HG02885 (cell line): ENCODE measurements at regions not wholly inside any gene's neighbourhood (a gene's known extent, or its start where the extent isn't known, plus 50 kb on each side); places are given as distances from the start of the nearest gene placed in this dataset.
"Not testable (repeated sequence)": the region's sequence is repeated elsewhere in the genome, so short reads cannot be mapped to it uniquely, and the experiment has no call there.

Source experiments
- ATAC-seq: cut with Tn5 transposase; IDR thresholded peaks from one replicate; pipeline ENCODE4 v1.9.1; 2021; ENCODE audit warnings: mild to moderate bottlenecking; ENCODE audit not compliant: unreplicated experiment, poor library complexity

- ATAC-seq: no peak
Measured at GRCh38 chr3:171915275-171915674, 72.1 kb downstream of the TMEM212 start.

GRCh38 chr3:171916888-171917287 lies 73.7 kb downstream of the TMEM212 start:
- no peak for ATAC-seq

GRCh38 chr3:171922629-171923028 lies 79.5 kb downstream of the TMEM212 start:
- not testable (repeated sequence) for ATAC-seq

GRCh38 chr3:171923668-171924067 lies 80.5 kb downstream of the TMEM212 start:
- ATAC-seq: not testable (repeated sequence)

GRCh38 chr3:171924864-171925263 lies 81.7 kb downstream of the TMEM212 start:
- not testable (repeated sequence) for ATAC-seq

GRCh38 chr3:171932153-171932611 lies 89.0 kb downstream of the TMEM212 start:
- ATAC-seq: no peak

- ATAC-seq: no peak
Measured at GRCh38 chr3:171933441-171933840, 90.3 kb downstream of the TMEM212 start.

GRCh38 chr3:171935261-171936123 lies 92.3 kb downstream of the TMEM212 start:
- ATAC-seq: no peak

- ATAC-seq: no peak
Measured at GRCh38 chr3:171936191-171936841, 93.2 kb downstream of the TMEM212 start.

GRCh38 chr3:171939578-171939977 lies 96.4 kb downstream of the TMEM212 start:
- no peak for ATAC-seq

- ATAC-seq: no peak
Measured at GRCh38 chr3:171940151-171940649, 97.1 kb downstream of the TMEM212 start.

- no peak for ATAC-seq
Measured at GRCh38 chr3:171943262-171944117, 95.9 kb upstream of the FNDC3B start.

GRCh38 chr3:171944118-171945016 lies 95.0 kb upstream of the FNDC3B start:
- ATAC-seq: no peak

- ATAC-seq: no peak
Measured at GRCh38 chr3:171948674-171949073, 90.7 kb upstream of the FNDC3B start.

GRCh38 chr3:171949554-171949953 lies 89.8 kb upstream of the FNDC3B start:
- no peak for ATAC-seq

GRCh38 chr3:171950373-171950772 lies 89.0 kb upstream of the FNDC3B start:
- ATAC-seq: no peak

- ATAC-seq: no peak
Measured at GRCh38 chr3:171951597-171951996, 87.8 kb upstream of the FNDC3B start.

- no peak for ATAC-seq
Measured at GRCh38 chr3:171953301-171954022, 85.9 kb upstream of the FNDC3B start.
